Cardiac fibroblast (primary cell): ENCODE measurements at regions not wholly inside any gene's neighbourhood (a gene's known extent, or its start where the extent isn't known, plus 50 kb on each side); places are given as distances from the start of the nearest gene placed in this dataset.
A peak's percentile ranks its signal among the peaks of the same experiment; 100 is the strongest.

Source experiments
- DNase-seq, 2 donors: peaks; one replicate each; pipeline versions ENCODE4 v3.0.0 to v3.0.0-alpha.2; 2010; ENCODE audit warnings: low read depth in 2 of 2
- H3K4me3 ChIP-seq, 2 donors: replicated peaks in 1 of 2; 1 replicate in 1 of 2; 2 replicates in 1 of 2; pipeline ENCODE4 v1.5.1; 2011; ENCODE audit warnings: low read depth in 2 of 2, low read length in 2 of 2, mild to moderate bottlenecking in 2 of 2, moderate library complexity in 1 of 2
- CTCF ChIP-seq: IDR thresholded peaks from one replicate; pipeline ENCODE4 v1.5.1; 2011; ENCODE audit warnings: low read depth, mild to moderate bottlenecking, low read length, inconsistent platforms

- no peak for DNase-seq
- H3K4me3 ChIP-seq, result no peak overlapping the region
- no peak for TF ChIP-seq CTCF
These were observed 267.3 kb downstream of the MAP2K4 start for GRCh38 chr17:12287953-12288352.

- no peak for DNase-seq
- TF ChIP-seq CTCF, result no peak
- H3K4me3 ChIP-seq, result no peak overlapping the region
These were observed 269.5 kb downstream of the MAP2K4 start for GRCh38 chr17:12290207-12290606.

- no peak overlapping the region for H3K4me3 ChIP-seq
- DNase-seq, result no peak
- no peak for TF ChIP-seq CTCF
These were observed 275.5 kb downstream of the MAP2K4 start for GRCh38 chr17:12296209-12296625.

- DNase-seq, result no peak
- no peak for TF ChIP-seq CTCF
- no peak overlapping the region for H3K4me3 ChIP-seq
These were observed 280.9 kb downstream of the MAP2K4 start for GRCh38 chr17:12301551-12301950.

GRCh38 chr17:12302711-12303110 lies 282.0 kb downstream of the MAP2K4 start:
- no peak overlapping the region for H3K4me3 ChIP-seq
- no peak for TF ChIP-seq CTCF
- DNase-seq, result peak in 1 of 2 donors; percentile 32

GRCh38 chr17:12310811-12311210 lies 290.1 kb downstream of the MAP2K4 start:
- no peak overlapping the region for H3K4me3 ChIP-seq
- DNase-seq, result no peak
- no peak for TF ChIP-seq CTCF

GRCh38 chr17:12312692-12313091 lies 292.0 kb downstream of the MAP2K4 start:
- H3K4me3 ChIP-seq, result no peak overlapping the region
- no peak for TF ChIP-seq CTCF
- DNase-seq, result no peak
